HT1080 (cell line): ENCODE measurements at regions not wholly inside any gene's neighbourhood (a gene's known extent, or its start where the extent isn't known, plus 50 kb on each side); places are given as distances from the start of the nearest gene placed in this dataset.
"Not testable (repeated sequence)": the region's sequence is repeated elsewhere in the genome, so short reads cannot be mapped to it uniquely, and the experiment has no call there.

ENCODE experiments used
- DNase-seq: peaks from one replicate; pipeline ENCODE4 v3.0.0-alpha.2; 2015; ENCODE audit warnings: low read depth

DNA sequence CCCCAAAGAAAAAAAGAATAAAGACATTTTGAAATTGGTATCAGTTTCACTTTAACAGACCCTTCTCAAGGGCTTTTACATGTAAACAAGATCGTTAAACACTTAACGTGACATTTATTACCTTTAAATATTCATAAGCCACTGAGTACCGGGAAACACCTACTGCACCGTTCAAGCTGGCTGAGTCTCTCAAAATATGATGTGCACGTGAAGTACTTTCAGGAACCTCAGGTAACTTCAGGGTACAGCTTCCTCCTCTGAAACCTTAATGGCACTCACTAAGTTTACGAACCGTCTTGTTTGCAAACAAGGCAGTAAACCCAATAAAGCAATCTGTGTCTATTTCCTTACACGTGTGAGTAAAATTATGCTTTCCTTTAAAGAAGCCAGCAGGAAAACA lies 105.5 kb upstream of the TENM4 start:
- DNase-seq, result no peak

DNA sequence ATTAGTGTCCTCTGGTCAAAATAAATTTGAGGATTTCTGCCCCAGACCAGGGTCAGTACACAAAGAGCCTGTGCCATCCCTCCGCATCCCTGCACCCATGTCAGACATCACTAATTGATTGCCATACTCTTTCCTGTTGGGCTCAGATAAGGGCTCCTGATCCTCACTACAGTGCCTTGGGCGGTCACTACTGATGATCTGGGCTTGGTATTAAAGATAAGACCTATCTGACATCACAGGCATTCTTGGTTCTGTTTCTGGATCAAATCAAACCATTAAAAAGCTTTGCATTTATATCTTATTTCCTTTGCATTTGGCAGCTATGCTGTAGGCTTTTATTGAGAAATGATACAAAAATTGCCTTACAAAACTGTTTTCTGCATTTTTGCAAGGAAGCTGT lies 103.5 kb upstream of the TENM4 start:
- DNase-seq, result no peak

GRCh38 chr11:79543101-79543500 lies 102.3 kb upstream of the TENM4 start:
- no peak for DNase-seq

DNA sequence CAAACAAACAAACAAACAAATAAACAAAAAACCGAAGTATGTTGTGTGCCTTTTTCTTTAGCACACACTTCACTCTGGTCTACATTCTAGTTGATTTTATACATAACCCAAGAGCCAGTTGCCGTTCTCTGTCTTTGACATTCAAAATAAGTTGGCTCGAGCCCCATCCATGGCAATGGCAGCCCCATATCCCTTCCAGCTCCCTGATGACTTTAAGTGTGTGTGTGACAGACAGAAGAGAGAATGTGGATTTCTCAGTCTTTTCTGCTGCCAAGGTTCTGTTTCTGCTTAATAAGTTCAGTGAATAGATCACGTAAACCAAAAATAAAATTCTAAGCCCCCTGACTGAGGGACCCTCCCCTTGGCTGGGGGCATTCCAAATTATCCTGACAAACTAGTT lies 100.6 kb upstream of the TENM4 start:
- no peak for DNase-seq

DNA sequence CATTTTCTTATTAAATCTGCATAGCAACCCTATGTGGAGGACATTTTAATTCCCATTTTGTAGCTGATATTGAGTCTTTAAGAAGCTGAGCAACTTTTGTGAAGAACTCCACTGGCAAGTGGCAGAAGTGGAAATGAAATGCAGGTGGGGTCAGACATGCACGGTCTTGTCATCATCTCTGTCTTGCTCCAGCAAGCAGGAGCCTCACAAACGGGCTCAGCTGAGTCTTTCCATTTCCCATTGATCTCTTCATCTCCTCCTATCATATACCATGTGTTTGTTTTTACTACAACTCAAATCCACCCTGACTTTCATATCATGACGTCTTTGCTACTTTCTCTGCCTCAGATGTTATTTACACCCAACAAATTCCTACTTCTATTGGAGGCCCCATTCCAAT lies 97.9 kb upstream of the TENM4 start:
- DNase-seq, result no peak

DNA sequence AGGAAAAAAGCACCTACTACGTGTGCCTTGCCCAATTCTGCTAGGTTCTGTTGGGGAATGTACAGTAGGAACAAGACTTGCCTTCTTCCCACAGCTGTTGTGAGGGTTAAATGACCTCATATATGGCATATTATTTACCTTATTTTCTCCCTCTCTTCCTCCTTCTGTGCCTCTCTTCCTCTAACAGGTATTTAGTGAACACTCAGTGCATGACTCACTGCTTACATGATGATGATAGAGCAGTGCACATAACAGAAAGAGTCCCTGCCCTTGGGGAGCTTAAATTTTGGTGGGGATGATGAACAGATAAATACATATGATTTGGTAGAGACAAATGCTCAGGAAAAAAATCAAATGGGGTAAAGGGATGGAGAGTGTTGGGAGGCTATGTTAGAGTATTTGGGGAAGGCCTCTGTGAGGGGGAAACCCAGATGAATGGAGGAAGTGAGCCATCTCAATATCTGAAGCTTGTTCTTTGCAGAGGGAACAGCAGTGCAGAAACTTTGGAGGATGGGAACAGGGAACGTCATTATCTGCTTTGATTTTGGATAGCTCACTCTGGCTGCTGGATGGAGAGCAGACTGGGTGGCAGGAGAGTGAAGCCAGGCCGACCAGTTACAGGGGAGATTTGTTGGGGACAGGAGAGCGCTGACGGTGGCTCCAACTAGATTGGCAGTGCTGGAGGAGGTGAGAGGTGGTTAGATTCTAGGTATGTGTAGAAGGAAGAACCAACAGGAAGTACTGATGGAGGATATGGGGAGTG lies 95.5 kb upstream of the TENM4 start:
- DNase-seq, result peak; percentile 4

- no peak for DNase-seq
Measured at GRCh38 chr11:79535606-79536005, 94.8 kb upstream of the TENM4 start.

DNA sequence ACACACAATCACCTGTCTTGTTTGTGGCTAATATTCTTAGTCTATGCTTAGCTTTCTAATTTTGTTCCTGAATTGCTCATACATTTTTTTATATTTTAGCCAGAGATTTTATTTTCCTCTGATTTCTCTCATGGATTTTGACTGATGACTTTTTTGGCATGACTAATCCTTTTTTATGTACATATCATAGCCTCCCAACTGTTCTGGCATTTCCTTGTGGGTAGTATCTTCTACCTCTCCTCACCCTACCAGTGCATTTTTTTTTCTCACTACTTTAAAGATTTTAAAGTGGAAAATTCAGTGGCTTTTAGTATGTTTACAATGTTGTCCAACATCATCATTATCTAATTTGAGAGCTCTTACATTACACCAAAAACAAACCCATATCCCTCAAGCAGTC lies 84.4 kb upstream of the TENM4 start:
- DNase-seq, result peak; percentile 55

GRCh38 chr11:79522626-79523025 lies 81.8 kb upstream of the TENM4 start:
- no peak for DNase-seq

DNA sequence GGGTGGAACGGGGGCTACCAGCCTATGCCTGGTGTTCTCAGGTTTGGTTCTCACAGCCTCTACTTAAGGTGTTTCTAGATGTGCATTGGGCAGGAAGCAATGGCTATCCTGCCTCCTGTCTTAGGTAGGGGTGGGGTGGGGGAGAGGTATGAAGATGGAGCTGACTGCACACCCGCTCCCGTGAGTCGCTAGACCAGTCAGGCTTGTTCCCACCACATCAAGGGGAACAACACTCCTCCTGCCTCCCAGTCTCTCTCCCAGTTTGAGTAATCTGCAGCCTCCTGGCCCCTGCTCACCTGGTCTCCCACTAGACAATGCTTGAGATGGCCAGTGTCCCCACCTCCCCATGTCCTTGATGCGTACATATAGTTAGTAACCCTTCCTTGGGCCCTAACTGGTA lies 79.3 kb upstream of the TENM4 start:
- DNase-seq, result no peak

DNA sequence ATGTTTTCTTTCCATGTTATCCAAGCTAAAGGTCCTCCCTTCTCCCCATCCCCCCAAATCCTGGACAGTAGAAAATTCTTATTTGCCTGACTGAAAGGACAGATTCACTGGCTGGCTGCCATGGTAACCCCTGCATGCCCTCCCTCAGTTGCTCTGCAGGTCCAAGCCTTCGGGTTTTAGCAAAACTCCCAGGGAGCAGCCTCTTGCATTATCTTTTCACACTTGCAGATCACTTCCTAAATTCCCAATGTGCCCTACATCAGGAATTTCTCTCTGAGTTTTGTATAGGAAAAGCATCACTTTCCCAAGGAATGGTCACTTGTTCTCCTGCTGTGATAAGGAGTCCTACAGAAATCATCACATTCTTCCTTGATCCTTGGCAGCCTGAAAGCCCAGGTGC lies 75.0 kb upstream of the TENM4 start:
- DNase-seq, result no peak

GRCh38 chr11:79514695-79515094 lies 73.9 kb upstream of the TENM4 start:
- DNase-seq, result no peak

- DNase-seq, result no peak
Measured at GRCh38 chr11:79514290-79514689, 73.5 kb upstream of the TENM4 start.

DNA sequence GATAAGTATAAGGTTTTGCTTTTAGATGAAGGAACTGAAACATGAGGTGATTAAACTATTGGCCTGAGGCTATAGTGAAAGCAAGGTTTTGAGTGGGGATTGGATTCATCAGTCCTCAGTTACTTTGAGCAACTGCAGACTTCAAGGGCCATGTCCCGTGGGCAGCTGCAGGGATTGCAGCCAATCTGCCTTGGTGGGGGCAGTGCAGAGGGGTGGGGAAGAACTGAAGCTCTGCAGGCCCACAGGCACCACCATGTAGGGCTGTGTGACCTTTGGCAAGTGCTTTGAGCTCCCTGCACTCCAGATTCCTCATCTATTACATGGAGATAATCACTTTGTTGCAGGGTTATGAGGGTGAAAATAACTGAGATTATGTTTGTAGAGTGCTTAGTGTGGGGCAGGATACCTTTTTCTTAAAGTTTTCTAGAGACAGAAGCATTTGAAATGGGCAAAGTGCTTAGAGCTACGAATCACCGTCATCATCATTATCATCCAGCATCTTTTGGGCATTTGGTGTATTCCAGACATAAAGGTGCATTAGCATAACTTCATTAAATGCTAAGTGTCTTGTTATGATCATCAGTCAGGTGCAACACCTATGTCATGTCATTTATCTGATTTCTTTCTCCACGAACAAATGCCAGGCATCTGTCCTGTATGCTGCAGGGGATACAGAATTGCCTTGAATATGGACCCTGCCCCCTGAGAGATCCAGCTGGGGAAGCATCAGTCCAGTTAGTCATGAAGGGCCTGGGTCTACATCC lies 72.1 kb upstream of the TENM4 start:
- DNase-seq, result no peak

GRCh38 chr11:79510960-79511359 lies 70.1 kb upstream of the TENM4 start:
- no peak for DNase-seq

GRCh38 chr11:79508461-79508860 lies 67.6 kb upstream of the TENM4 start:
- DNase-seq, result no peak

- no peak for DNase-seq
Measured at GRCh38 chr11:79507706-79508105, 66.9 kb upstream of the TENM4 start.

DNA sequence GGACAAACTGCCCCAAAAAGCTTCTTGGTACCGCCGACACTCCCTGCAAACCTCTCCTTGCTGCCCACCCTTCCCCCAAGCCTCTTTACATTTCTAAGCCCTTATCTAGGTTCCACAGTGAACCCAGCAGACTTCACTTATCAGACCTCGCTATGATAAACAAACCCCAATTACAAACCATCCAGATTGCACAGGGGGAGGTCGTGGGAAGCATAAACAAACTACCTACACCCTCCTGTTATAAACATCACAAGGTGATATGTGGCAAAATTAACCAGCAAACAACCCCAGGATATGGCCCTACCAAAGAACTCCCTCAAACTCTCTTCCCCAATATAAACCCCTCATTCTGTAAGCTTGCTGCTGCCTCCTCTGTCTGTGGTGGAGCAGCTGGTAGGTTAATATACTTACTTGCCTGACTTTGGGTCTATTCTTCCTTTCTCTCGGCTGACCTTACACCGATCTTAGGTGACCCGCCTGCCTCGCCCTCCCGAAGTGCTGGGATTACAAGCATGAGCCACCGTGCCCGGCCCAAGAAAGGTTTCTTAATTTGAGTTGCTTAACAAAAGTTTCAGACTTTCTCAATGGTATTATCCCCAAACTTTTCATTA lies 66.0 kb upstream of the TENM4 start:
- DNase-seq, result no peak

- no peak for DNase-seq
Measured at GRCh38 chr11:79506124-79506523, 65.3 kb upstream of the TENM4 start.

- DNase-seq, result no peak
Measured at GRCh38 chr11:79503028-79503427, 62.2 kb upstream of the TENM4 start.

DNA sequence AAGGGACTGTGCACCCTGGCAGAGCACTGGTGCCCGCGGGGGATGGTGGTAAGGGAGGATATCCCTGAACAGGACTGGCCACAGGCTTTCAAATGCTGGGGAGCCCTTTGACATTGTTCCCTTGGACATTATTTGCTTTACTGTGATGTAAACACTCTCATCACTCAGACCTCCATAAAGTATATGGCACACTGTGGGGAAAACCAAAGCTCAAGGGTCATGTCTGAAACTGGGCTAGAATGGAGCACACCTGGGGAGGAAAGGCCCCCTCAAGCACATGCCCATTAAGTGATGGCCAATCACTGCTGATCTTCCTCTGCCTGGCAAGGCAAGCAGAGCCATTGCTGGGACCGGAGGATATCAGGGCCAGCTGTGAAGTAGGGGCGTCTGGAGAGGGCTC lies 60.9 kb upstream of the TENM4 start:
- DNase-seq, result no peak

- not testable (repeated sequence) for DNase-seq
Measured at GRCh38 chr11:79499929-79500328, 59.1 kb upstream of the TENM4 start.

DNA sequence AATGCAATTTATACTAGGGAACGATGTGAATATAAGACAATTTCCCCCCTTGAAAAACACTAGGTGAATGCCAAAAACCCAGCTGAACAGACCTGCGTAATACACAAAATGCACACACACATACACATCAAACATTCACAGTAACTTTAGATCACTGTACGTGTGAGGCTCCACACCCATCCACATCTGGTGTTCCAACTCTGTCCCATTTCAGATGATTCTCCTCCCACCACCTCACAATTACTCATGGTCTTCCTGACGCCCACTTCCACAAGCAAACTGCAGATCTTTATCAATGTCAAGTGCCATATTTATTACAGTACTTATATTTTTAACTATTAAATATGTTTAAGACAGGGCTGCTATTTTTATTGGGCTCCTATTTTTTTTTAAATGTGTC lies 57.8 kb upstream of the TENM4 start:
- no peak for DNase-seq
